ENCODE measurements at regions not wholly inside any gene's neighbourhood (a gene's known extent, or its start where the extent isn't known, plus 50 kb on each side); places are given as distances from the start of the nearest gene placed in this dataset.
"Not testable (repeated sequence)": the region's sequence is repeated elsewhere in the genome, so short reads cannot be mapped to it uniquely, and the experiment has no call there.

- not testable (repeated sequence) for TF ChIP-seq CTCF (conservative IDR thresholded peaks at IDR 0.05; ENCODE audit: low read length); EZH2phosphoT487 (IDR thresholded peaks at IDR 0.05; ENCODE audit: borderline replicate concordance, low read depth, low read length)
Measured at GRCh38 chr16:18161224-18161623, 175.3 kb downstream of the NPIPA8 start.
